Left ventricle myocardium inferior (tissue), 1 donor: ENCODE measurements at regions not wholly inside any gene's neighbourhood (a gene's known extent, or its start where the extent isn't known, plus 50 kb on each side); places are given as distances from the start of the nearest gene placed in this dataset.
"Not testable (repeated sequence)": the region's sequence is repeated elsewhere in the genome, so short reads cannot be mapped to it uniquely, and the experiment has no call there.

ENCODE experiments used
- DNase-seq: peaks from one replicate; pipeline ENCODE4 v3.0.0-alpha.2; 2020
- H3K27ac ChIP-seq: fragments of 200-600 bp; replicated peaks from 2 replicates; pipeline ENCODE4 v1.8.0; 2021
- H3K27me3 ChIP-seq: fragments of 200-600 bp; 2 replicates; pipeline ENCODE4 v1.8.0; 2021; ENCODE audit warnings: low read depth
- H3K36me3 ChIP-seq: fragments of 200-600 bp; 2 replicates; pipeline ENCODE4 v1.8.0; 2021
- H3K4me1 ChIP-seq: fragments of 200-600 bp; 2 replicates; pipeline ENCODE4 v1.8.0; 2021
- H3K4me3 ChIP-seq: fragments of 200-600 bp; 2 replicates; pipeline ENCODE4 v1.8.0; 2021; ENCODE audit warnings: mild to moderate bottlenecking, moderate library complexity
- H3K9me3 ChIP-seq: fragments of 200-600 bp; replicated peaks from 2 replicates; pipeline ENCODE4 v1.8.0; 2021
- intact Hi-C: fragments of 100-400 bp; cut with micrococcal nuclease; formaldehyde crosslinking; loops from one replicate; pipeline ENCODE4 v1.11.0; 2022
- TF ChIP-seq, protein P1 (sequence below): fragments of 200-600 bp; IDR thresholded peaks from 2 replicates; pipeline ENCODE4 v1.8.0; 2021; ENCODE audit warnings: antibody characterized with exemption, mild to moderate bottlenecking, borderline replicate concordance
- donor health status: DM: no; HTN: yes; CAD: no; lungs with severe emphysema.

DNA sequence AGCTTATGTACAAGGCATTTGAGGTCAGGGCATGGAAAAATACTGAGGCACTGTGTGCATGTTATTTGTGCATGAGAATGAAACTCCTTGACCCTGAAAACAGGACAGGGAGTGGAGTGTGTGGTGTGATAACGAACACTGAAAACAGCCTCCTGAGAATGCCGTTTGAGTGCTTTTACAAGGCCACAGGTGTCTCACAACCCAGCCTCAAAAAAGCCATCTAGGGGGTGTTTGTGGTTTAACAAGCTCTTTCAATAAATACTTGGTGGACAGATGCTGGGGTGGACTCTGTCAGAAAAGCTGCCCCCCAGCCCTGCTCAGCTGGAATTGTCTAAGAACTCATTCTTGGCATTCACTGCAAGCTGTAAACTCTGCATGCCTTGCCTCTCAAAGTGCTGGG lies 94.0 kb upstream of the SLC25A48 start:
- intact Hi-C loops = no loop called here
- H3K36me3 ChIP-seq = no peaks in the 10 kb centered on the region
- TF ChIP-seq, protein P1, sequence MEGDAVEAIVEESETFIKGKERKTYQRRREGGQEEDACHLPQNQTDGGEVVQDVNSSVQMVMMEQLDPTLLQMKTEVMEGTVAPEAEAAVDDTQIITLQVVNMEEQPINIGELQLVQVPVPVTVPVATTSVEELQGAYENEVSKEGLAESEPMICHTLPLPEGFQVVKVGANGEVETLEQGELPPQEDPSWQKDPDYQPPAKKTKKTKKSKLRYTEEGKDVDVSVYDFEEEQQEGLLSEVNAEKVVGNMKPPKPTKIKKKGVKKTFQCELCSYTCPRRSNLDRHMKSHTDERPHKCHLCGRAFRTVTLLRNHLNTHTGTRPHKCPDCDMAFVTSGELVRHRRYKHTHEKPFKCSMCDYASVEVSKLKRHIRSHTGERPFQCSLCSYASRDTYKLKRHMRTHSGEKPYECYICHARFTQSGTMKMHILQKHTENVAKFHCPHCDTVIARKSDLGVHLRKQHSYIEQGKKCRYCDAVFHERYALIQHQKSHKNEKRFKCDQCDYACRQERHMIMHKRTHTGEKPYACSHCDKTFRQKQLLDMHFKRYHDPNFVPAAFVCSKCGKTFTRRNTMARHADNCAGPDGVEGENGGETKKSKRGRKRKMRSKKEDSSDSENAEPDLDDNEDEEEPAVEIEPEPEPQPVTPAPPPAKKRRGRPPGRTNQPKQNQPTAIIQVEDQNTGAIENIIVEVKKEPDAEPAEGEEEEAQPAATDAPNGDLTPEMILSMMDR = no peak
- DNase-seq = no peak
- peaks cover 8% of the 10 kb centered on the region for H3K9me3 ChIP-seq
- H3K4me3 ChIP-seq = no peak overlapping the region
- H3K27ac ChIP-seq = no peak overlapping the region
- peaks cover 18% of the 10 kb centered on the region for H3K4me1 ChIP-seq
- H3K27me3 ChIP-seq = peaks cover 6% of the 10 kb centered on the region

- TF ChIP-seq, protein P1 = no peak
- intact Hi-C loops = no loop called here
- Histone ChIP-seq H3K36me3 (no peaks in the 10 kb centered on the region), H3K4me3 (no peak overlapping the region), H3K27ac (no peak overlapping the region), H3K4me1 (peaks cover 18% of the 10 kb centered on the region), H3K27me3 (peaks cover 16% of the 10 kb centered on the region), H3K9me3 (no peaks in the 10 kb centered on the region)
- no peak for DNase-seq
Measured at GRCh38 chr5:135739383-135739981, 95.0 kb upstream of the SLC25A48 start.

- Histone ChIP-seq H3K27ac (no peak overlapping the region), H3K4me3 (no peak overlapping the region), H3K27me3 (peaks cover 17% of the 10 kb centered on the region), H3K9me3 (no peaks in the 10 kb centered on the region), H3K4me1 (peaks cover 14% of the 10 kb centered on the region), H3K36me3 (no peaks in the 10 kb centered on the region)
- DNase-seq = no peak
- intact Hi-C loops = no loop called here
- TF ChIP-seq, protein P1 = no peak
Measured at GRCh38 chr5:135738564-135738875, 95.9 kb upstream of the SLC25A48 start.

GRCh38 chr5:135737701-135738563 lies 96.5 kb upstream of the SLC25A48 start:
- no peak for DNase-seq
- no peaks in the 10 kb centered on the region for H3K9me3 ChIP-seq
- H3K4me1 ChIP-seq = peaks cover 10% of the 10 kb centered on the region
- peaks cover 17% of the 10 kb centered on the region for H3K27me3 ChIP-seq
- no peaks in the 10 kb centered on the region for H3K36me3 ChIP-seq
- no peak overlapping the region for H3K4me3 ChIP-seq
- intact Hi-C loops = no loop called here
- TF ChIP-seq, protein P1 = no peak
- no peak overlapping the region for H3K27ac ChIP-seq

DNA sequence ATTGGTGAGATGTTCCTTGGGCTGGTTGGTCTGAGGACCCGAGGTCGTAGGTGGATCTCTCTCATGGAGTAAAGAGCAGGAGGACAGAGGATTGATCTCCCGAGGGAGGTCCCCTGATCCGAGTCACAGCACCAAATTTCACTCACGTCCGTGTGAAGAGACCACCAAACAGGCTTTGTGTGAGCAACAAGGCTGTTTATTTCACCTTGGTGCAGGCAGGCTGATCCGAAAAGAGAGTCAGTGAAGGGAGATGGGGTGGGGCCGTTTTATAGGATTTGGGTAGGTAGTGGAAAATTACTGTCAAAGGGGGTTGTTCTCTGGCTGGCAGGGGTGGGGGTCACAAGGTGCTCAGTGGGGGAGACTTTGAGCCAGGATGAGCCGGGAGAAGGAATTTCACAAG lies 97.5 kb upstream of the SLC25A48 start:
- peaks cover 17% of the 10 kb centered on the region for H3K27me3 ChIP-seq
- H3K4me3 ChIP-seq, intact Hi-C loops, DNase-seq, H3K9me3 ChIP-seq, H3K27ac ChIP-seq, H3K36me3 ChIP-seq: not testable (repeated sequence)
- H3K4me1 ChIP-seq = peaks cover 10% of the 10 kb centered on the region

GRCh38 chr5:135735831-135736230 lies 98.6 kb upstream of the SLC25A48 start:
- peaks cover 17% of the 10 kb centered on the region for H3K27me3 ChIP-seq
- H3K4me3 ChIP-seq = no peak overlapping the region
- H3K36me3 ChIP-seq = no peaks in the 10 kb centered on the region
- DNase-seq = no peak
- no peaks in the 10 kb centered on the region for H3K9me3 ChIP-seq
- TF ChIP-seq, protein P1 = no peak
- intact Hi-C loops = no loop called here
- H3K27ac ChIP-seq = no peak overlapping the region
- H3K4me1 ChIP-seq = peaks cover 10% of the 10 kb centered on the region

GRCh38 chr5:135734956-135735355 lies 99.5 kb upstream of the SLC25A48 start:
- H3K4me1 ChIP-seq, H3K4me3 ChIP-seq, H3K9me3 ChIP-seq, H3K27ac ChIP-seq, DNase-seq, H3K36me3 ChIP-seq, intact Hi-C loops: not testable (repeated sequence)
- H3K27me3 ChIP-seq = peaks cover 17% of the 10 kb centered on the region

GRCh38 chr5:135731034-135731433 lies 103.4 kb upstream of the SLC25A48 start:
- DNase-seq, H3K9me3 ChIP-seq, intact Hi-C loops, H3K36me3 ChIP-seq, H3K4me3 ChIP-seq, H3K27ac ChIP-seq, H3K4me1 ChIP-seq: not testable (repeated sequence)
- peaks cover 16% of the 10 kb centered on the region for H3K27me3 ChIP-seq

DNA sequence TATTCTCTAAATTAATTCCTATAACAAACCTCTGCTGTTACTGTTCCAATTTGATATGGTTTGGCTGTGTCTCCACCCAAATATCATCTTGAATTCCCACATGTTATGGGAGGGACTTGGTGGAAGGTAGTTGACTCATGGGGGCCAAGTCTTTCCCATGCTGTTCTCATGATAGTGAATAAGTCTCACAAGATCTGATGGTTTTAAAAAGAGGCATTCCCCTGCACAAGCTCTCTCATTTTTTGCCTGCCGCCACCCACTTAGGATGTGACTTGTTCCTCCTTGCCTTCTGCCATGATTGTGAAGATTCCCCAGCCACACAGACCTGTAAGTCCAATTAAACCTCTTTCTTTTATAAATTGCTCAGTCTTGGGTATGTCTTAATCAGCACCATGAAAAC lies 104.3 kb upstream of the SLC25A48 start:
- H3K4me1 ChIP-seq, H3K9me3 ChIP-seq, H3K4me3 ChIP-seq, DNase-seq, H3K27ac ChIP-seq, H3K36me3 ChIP-seq, H3K27me3 ChIP-seq, intact Hi-C loops: not testable (repeated sequence)
